GM23248 (cell line): ENCODE measurements at regions not wholly inside any gene's neighbourhood (a gene's known extent, or its start where the extent isn't known, plus 50 kb on each side); places are given as distances from the start of the nearest gene placed in this dataset.

Experiments
- EZH2 ChIP-seq: fragments of 200-600 bp; sonication (generic); IDR thresholded peaks from 2 replicates; pipeline ENCODE4 v1.6.1; 2018; ENCODE audit warnings: antibody characterized with exemption, mild to moderate bottlenecking; ENCODE audit not compliant: insufficient read depth, poor library complexity, severe bottlenecking
- EZH2phosphoT487 ChIP-seq: fragments of 200-600 bp; sonication (generic); IDR thresholded peaks from 2 replicates; pipeline ENCODE4 v1.6.1; 2018; ENCODE audit warnings: antibody characterized with exemption, moderate library complexity, mild to moderate bottlenecking, low read depth; ENCODE audit not compliant: insufficient read depth

- TF ChIP-seq EZH2 (no peak), EZH2phosphoT487 (no peak)
These were observed 65.4 kb downstream of the SOX3 start for GRCh38 chrX:140439476-140439875.
